IPS-11a (cell line): ENCODE measurements at regions not wholly inside any gene's neighbourhood (a gene's known extent, or its start where the extent isn't known, plus 50 kb on each side); places are given as distances from the start of the nearest gene placed in this dataset.

ENCODE experiments used
- H3K4me3 ChIP-seq: one replicate; pipeline ENCODE4 v1.5.1; 2013; ENCODE audit warnings: low read depth, low read length, control low read depth

GRCh38 chr7:21214657-21215056 lies 213.2 kb upstream of the SP4 start:
- no peak overlapping the region for H3K4me3 ChIP-seq

GRCh38 chr7:21215307-21215706 lies 212.6 kb upstream of the SP4 start:
- H3K4me3 ChIP-seq: no peak overlapping the region

- no peak overlapping the region for H3K4me3 ChIP-seq
Measured at GRCh38 chr7:21217365-21217764, 210.5 kb upstream of the SP4 start.

GRCh38 chr7:21218155-21218554 lies 209.7 kb upstream of the SP4 start:
- H3K4me3 ChIP-seq: no peak overlapping the region

- H3K4me3 ChIP-seq: no peak overlapping the region
Measured at GRCh38 chr7:21221130-21221529, 206.8 kb upstream of the SP4 start.

- no peak overlapping the region for H3K4me3 ChIP-seq
Measured at GRCh38 chr7:21238400-21239116, 189.3 kb upstream of the SP4 start.

GRCh38 chr7:21243265-21243664 lies 184.6 kb upstream of the SP4 start:
- no peak overlapping the region for H3K4me3 ChIP-seq

GRCh38 chr7:21251151-21251800 lies 176.6 kb upstream of the SP4 start:
- no peak overlapping the region for H3K4me3 ChIP-seq

DNA sequence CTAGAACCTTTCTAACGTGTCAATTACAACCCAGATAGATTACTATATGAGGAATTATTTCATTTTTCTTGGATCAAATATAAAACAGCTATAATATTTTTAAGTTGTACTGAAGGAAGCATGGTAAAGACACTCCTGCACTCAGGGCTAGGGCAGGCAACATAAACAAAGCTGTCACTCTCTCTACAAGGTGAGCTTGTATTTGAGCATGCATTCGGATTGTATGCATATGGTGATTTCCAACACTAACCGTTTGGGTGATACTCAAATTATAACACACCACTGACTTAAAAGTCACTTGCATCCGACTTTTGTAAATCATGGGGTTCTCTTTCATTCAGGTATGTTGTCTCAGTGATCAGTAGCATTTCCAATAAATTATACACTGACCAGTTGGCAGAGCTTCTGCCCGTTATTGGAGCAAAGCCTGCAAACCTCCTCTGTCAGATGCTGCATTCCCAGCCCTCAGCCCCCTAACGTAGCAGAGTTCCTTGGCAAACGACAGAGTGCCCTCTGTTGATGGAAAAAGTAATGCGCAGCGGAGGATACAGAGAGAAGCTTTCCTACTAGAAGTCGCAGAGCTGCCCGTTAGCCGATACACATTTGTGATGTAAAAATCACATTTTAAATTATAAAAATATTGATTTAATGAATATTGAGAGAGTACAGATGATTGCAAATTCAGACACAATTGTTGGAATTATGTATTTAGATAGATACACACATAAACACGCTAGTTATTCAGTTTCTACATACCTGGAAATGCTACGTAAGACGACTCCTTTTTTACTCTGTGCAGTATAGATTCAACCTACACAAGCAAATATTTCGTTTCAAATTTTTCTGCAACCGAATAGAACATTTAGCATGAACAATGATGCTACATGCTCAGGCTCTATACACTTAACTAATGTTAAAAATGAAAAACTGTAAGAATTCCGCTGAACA lies 173.9 kb upstream of the SP4 start:
- H3K4me3 ChIP-seq: no peak overlapping the region

DNA sequence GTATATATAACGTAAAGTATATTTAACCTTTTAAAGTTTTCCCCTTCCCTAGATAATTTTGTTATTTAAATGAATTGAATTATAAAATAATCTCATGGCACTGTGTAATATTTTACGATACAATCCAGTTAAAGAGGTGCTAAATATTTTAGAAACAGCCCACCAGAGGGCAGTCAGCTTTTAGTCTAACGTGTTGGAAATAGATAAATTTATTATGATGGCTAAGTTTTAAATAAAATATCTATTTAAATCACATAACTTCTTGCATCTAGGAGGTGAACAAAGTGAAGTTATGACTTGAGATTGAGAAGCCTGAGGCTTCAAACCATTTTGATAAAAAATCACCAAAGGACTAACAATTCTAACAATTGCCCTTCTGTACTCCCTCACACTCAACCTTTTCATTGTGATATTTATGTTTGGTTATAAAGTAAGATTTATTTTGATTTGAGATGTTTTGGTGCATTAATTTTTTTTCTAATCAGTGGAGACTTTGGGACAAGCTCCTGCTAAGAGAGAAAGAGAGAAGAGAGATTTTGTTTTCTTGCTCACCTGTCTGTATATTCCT lies 171.5 kb upstream of the SP4 start:
- no peak overlapping the region for H3K4me3 ChIP-seq

DNA sequence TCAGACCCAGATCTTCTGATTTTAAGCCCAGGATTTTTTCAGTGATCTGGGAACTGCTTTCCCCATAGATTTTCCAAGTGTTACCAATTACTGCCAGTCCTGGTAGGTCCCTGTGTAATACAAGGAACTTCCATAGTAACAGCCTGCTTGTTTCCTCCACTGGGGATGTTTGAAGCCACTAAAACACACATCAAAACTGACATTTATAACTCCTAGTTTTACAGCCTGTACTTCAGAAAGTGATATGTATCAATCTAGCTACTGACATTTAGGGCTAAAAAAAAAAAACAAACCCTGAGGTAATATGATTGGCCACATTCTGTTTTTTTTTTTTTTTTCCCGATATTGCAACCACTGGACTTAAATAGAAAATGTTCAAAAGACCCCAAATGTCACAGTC lies 166.9 kb upstream of the SP4 start:
- H3K4me3 ChIP-seq: no peak overlapping the region

DNA sequence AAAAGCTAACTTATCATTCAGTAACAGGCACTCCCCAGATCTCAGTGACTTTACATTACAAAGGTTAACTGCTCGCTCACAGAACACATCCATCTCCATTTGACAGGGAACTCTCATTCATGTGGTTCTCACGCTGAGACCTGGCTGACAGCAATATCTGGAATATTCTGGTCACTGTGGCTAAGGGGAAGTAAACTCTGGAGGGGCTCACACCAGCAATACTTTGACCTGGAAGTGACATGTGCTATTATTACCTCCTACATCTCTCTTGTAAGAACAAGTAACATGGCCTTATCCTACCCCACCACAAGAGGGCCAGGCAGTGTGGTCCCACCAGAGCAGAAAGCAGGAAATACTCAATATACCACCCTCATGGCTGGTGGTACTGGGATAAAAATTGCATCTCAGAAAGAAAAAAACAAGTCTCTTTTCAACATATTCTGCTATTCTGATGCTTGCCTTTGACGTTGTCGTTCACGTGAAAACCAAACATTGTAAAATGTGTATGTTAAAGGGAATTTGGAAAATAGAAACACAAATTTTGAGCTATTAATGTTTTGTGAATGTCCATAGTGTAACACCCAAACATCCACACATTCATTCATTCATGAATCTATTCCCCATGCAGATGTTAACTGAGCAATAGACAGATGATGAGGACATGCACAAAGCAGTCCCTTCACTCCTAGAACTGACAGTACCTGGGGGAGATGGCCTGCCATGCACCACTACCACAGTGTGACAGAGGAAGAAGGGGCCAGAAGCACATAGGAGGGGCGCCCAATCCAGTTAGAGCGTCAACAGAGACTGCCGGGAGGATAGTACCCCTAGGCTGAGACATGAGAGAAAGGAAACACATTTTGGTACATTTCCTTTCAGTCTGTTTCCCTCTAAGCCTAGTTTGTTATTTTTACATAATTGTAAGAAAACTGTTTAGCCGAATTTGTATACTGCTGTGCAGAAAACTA lies 166.0 kb upstream of the SP4 start:
- no peak overlapping the region for H3K4me3 ChIP-seq

DNA sequence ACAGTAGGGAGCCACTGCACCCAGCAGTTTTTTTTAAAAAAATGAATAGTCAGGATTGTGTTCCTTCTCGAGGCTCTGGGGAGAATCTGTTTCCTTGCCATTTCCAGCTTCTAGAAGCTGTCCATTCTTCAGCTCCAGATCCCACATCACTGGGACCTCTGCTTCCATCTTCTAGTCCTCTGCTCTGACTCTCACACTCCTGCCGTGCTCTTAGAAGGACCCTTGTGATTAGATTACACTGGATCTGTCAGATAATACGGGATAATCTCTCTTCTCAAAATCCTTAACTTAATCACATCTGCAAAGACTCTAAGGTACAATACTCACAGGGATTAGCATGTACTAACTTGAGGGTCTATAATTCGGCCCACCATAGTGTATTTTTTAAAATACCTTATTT lies 158.9 kb upstream of the SP4 start:
- H3K4me3 ChIP-seq: no peak overlapping the region

DNA sequence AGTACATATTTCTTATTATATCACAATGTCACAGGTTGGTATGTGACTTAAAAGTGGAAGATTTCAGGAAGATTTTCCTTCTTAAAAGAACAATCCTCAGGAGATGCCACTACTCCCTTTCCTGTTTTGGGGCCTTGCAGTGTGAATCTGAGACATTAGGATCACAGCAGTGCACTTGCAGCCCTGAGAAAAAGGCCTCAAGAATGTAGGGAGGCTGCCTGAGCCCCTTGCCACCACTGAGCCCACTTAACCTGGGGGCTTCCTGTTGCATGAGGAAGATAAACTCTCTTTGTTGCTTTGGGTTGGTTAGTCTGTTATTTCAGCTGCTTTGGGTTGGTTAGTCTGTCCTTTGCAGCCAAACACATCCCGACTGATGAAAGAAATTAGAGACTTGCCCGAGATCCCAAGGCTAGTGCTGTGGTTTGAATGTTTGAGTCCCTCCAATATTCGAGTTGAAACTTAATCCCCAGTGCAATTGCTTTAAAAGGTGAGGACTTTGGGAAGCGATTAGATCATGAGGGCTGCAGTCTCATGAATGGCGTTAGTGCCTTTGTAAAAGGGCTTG lies 151.3 kb upstream of the SP4 start:
- H3K4me3 ChIP-seq: no peak overlapping the region

- no peak overlapping the region for H3K4me3 ChIP-seq
Measured at GRCh38 chr7:21278944-21279343, 148.9 kb upstream of the SP4 start.

DNA sequence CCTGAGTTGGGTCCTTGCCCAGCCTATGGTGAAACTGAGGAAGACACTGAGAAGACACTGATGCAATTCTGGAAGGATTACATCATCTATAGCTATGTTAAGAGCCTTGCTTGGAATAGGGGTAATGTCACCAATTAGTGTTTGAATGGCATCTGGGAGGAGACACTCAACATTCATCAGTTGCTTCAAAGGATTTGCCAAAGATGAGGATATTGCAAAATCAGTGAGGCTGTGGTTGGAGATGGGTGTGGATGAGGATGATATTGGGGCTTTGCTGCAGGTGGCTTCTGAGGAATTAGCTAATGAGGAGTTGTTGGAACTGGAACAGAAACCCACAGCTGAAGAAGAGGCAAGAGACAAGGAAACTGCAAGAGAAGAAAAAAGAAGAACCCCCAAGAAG lies 146.7 kb upstream of the SP4 start:
- H3K4me3 ChIP-seq: no peak overlapping the region

- no peak overlapping the region for H3K4me3 ChIP-seq
Measured at GRCh38 chr7:21293771-21294170, 134.1 kb upstream of the SP4 start.

GRCh38 chr7:21299766-21300165 lies 128.1 kb upstream of the SP4 start:
- no peak overlapping the region for H3K4me3 ChIP-seq

GRCh38 chr7:21300692-21301091 lies 127.2 kb upstream of the SP4 start:
- no peak overlapping the region for H3K4me3 ChIP-seq

DNA sequence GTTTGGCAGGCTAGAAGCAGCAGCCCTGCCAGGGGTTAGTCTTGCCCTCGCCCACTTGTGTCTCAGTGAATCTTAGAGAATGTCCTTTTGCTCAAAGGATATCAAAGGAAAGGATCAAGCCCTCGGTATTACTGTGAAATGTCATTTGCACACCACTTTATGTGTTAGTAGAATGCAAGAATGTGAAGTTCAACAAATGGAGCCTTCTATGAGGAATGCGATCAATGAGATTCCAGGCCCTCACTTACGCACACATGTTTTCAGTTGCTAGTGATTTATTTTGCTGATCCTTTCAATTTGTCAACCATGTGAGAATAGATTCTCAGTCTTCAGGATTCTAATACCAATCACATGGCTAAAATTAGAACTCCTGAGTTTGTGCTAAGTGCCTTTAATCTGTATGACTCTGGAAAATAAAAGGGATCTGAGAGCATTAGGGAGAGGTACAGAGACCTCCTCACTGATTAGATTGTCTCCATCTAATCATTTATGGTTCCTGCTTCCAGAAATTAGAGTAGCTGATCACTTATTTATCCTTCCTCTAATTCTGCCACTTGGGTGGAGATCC lies 123.0 kb upstream of the SP4 start:
- no peak overlapping the region for H3K4me3 ChIP-seq
